Ovary (tissue), 7 donors: ENCODE measurements at regions not wholly inside any gene's neighbourhood (a gene's known extent, or its start where the extent isn't known, plus 50 kb on each side); places are given as distances from the start of the nearest gene placed in this dataset. TPM values are rescaled to one million over a fixed set of nuclear protein-coding genes. Genes with fewer than 3 reads are reported as not detected.

Source experiments
- DNase-seq, 5 donors: peaks; one replicate each; pipeline ENCODE4 v3.0.0-alpha.2; 2019 to 2020
- H3K27ac ChIP-seq, 2 donors: fragments of 200-600 bp; one replicate each; pipeline versions ENCODE4 v1.5.1 to v1.8.0; 2019 to 2022
- H3K27me3 ChIP-seq: fragments of 200-600 bp; one replicate; pipeline ENCODE4 v1.8.0; 2022
- H3K36me3 ChIP-seq: fragments of 200-600 bp; sonication (generic); one replicate; pipeline ENCODE4 v1.5.1; 2019
- H3K4me1 ChIP-seq: one replicate; pipeline ENCODE4 v1.8.1; 2013; ENCODE audit warnings: mild to moderate bottlenecking, moderate library complexity; ENCODE audit not compliant: insufficient read depth
- H3K4me3 ChIP-seq: fragments of 200-600 bp; sonication (generic); one replicate; pipeline ENCODE4 v1.5.1; 2017
- H3K9me3 ChIP-seq, 2 donors: fragments of 200-600 bp in 1 of 2; sonication (generic) in 1 of 2; one replicate each; pipeline versions ENCODE4 v1.5.1 to v1.8.1; 2013 to 2019; ENCODE audit warnings: mild to moderate bottlenecking in 1 of 2, moderate library complexity in 1 of 2
- CTCF ChIP-seq, 3 donors: fragments of 450-650 bp in 2 of 3; fragments of 200-600 bp in 1 of 3; IDR thresholded peaks; one replicate each; pipeline versions ENCODE4 v1.5.1 to v1.8.0; 2016 to 2022; ENCODE audit warnings: antibody characterized with exemption in 3 of 3, mild to moderate bottlenecking in 1 of 3
- EP300 ChIP-seq: sonication (generic); formaldehyde crosslinking; IDR thresholded peaks from one replicate; pipeline ENCODE4 v1.6.1; 2017; ENCODE audit warnings: antibody characterized with exemption
- POLR2A ChIP-seq: fragments of 450-650 bp; IDR thresholded peaks from one replicate; pipeline ENCODE4 v1.6.1; 2017; ENCODE audit warnings: antibody characterized with exemption, mild to moderate bottlenecking, moderate library complexity
- WGBS, 3 donors: extraction: QIAGEN DNeasy Blood & Tissue Kit in 1 of 3; methylation state at CpG; one replicate each; pipeline versions ENCODE4 v1.1.5 to v1.1.7; 2013 to 2017; 5-methylcytosine and 5-hydroxymethylcytosine counted together
- intact Hi-C, 4 donors: fragments of 100-400 bp; cut with DNase I; formaldehyde crosslinking; loops; one replicate each; pipeline versions ENCODE4 v1.11.0 to v1.15.1; 2022 to 2023
- small RNA-seq: library from RNA; depleted of rRNA; stranded (forward); fragments of <200 nt; gene quantifications from one replicate; pipeline ENCODE3, GENCODE V24; 2016
- donor health status: DM: no; HTN: no; CAD: no; lungs with moderate emphysema.
- donor health status: DM: no; HTN: no; CAD: no.
- donor health status: Bipolar disorder and iron deficiency.
- donor health status: DM: no; HTN: no; CAD: no.
- donor health status: DM: yes; HTN: yes; CAD: no.

DNA sequence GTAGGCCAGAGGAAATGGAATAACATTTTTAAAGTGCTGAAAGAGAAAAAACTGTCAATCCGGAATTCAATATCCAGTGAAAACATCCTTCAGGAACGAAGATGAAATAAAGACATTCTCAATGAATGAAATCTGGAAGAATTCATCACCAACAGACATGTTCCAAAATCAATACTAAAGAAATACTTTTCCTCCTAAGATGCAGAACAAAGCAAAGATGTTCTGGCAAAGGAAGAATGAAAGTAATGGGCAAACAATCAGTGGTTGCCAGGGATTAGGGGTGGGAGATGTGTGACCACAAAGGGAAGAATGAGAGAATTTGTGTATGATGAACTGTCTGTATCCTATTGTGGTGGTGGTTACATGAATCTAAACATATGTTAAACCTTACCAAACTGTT, 52.8 kb upstream of the EEPD1 start:
- 38 to 78% (median 39%) methylated on average over 2 of the region's 2 CpGs for WGBS, 3 donors
- Histone ChIP-seq H3K27me3 (no peaks in the 10 kb centered on the region), H3K9me3 (no peaks in the 10 kb centered on the region), H3K4me1 (no peaks in the 10 kb centered on the region), H3K36me3 (no peaks in the 10 kb centered on the region), H3K27ac (no peak overlapping the region), H3K4me3 (no peak overlapping the region)
- TF ChIP-seq EP300 (no peak), POLR2A (no peak), CTCF (IDR thresholded peaks at IDR 0.05) (no peak)
- intact Hi-C loops = no loop called here
- DNase-seq = no peak

DNA sequence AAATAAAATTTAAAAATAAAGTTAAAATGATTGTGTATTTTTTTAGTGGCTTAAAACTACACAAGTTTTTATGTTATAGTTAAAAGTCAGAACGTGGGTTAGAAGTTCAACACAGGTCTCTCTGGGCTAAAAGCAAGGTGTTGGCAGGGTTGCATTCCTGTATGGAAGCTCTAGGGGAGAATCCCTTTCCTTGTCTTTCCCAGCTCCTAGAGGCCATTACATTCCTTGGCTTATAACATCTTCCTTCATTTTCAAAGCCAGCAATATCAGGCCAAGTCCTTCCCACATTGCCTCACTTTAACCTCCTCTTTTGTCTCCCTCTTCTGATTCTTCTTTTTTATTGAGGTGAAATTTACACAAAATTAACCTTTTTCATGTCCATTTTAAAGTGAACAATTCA, 52.4 kb upstream of the EEPD1 start:
- Histone ChIP-seq H3K27me3 (no peaks in the 10 kb centered on the region), H3K9me3 (no peaks in the 10 kb centered on the region), H3K4me1 (no peaks in the 10 kb centered on the region), H3K36me3 (no peaks in the 10 kb centered on the region), H3K4me3 (no peak overlapping the region), H3K27ac (no peak overlapping the region)
- TF ChIP-seq EP300 (no peak), CTCF (IDR thresholded peaks at IDR 0.05) (no peak), POLR2A (no peak)
- no peak for DNase-seq
- 70 to 76% (median 74%) methylated on average over 1 of the region's 1 CpG for WGBS, 3 donors
- intact Hi-C loops = no loop called here

Small RNA genes lying in the stretch of these regions (small RNA-seq; reads per million reads assigned to genes)
- not detected for gene RNU6-1085P
